Nephron (organoid): ENCODE measurements at regions not wholly inside any gene's neighbourhood (a gene's known extent, or its start where the extent isn't known, plus 50 kb on each side); places are given as distances from the start of the nearest gene placed in this dataset.

Source experiments
- H3K27ac Mint-ChIP-seq, 3 experiments: 2 replicates each; pipeline ENCODE4 v1.8.0; 2020; ENCODE audit warnings: mixed read lengths in 3 of 3, mild to moderate bottlenecking in 2 of 3, moderate library complexity in 1 of 3
- H3K27me3 Mint-ChIP-seq: 2 replicates; pipeline ENCODE4 v1.8.0; 2021; ENCODE audit warnings: low read depth, mild to moderate bottlenecking, moderate library complexity, mixed read lengths
- H3K36me3 Mint-ChIP-seq: 2 replicates; pipeline ENCODE4 v1.8.0; 2020; ENCODE audit warnings: low read depth, mixed read lengths
- H3K4me1 Mint-ChIP-seq: 2 replicates; pipeline ENCODE4 v1.8.0; 2020; ENCODE audit warnings: mixed read lengths
- H3K4me3 Mint-ChIP-seq, 3 experiments: 2 replicates each; pipeline ENCODE4 v1.8.0; 2020; ENCODE audit warnings: mild to moderate bottlenecking in 3 of 3, mixed read lengths in 3 of 3, moderate library complexity in 2 of 3
- H3K9me3 Mint-ChIP-seq: 2 replicates; pipeline ENCODE4 v1.8.0; 2020; ENCODE audit warnings: mixed read lengths
- TF ChIP-seq, protein P1 (sequence below), 3 experiments: fragments of 200-600 bp; sonication (generic); IDR thresholded peaks; one replicate each; pipeline ENCODE4 v1.5.0; 2021; ENCODE audit warnings: antibody characterized with exemption in 3 of 3; ENCODE audit not compliant: unreplicated experiment in 3 of 3

DNA sequence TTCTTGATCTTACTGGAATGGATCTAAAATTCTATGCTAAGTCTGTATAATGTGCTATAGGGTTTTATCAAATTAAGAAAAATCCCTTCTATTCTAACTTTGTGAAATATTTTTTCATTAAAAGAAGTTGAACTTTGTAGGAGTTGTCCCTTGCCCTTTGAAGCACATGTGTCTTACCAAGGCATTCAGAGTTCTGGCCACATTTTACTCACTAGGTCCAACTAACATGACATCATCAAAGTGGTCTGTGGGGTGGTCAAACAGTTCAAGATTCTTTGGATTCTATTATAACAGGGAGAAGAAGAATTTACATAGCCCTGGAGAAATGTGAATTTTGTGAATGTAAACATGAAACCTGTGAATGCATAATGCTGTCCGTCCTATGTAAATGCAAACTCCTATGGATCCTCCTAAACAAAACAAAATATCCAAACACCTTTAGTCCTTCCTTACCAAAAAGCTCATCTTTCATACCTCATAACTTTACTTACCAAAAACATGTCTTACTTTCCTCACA is 88.7 kb downstream of the EBNA1BP2 start:
- TF ChIP-seq, protein P1, sequence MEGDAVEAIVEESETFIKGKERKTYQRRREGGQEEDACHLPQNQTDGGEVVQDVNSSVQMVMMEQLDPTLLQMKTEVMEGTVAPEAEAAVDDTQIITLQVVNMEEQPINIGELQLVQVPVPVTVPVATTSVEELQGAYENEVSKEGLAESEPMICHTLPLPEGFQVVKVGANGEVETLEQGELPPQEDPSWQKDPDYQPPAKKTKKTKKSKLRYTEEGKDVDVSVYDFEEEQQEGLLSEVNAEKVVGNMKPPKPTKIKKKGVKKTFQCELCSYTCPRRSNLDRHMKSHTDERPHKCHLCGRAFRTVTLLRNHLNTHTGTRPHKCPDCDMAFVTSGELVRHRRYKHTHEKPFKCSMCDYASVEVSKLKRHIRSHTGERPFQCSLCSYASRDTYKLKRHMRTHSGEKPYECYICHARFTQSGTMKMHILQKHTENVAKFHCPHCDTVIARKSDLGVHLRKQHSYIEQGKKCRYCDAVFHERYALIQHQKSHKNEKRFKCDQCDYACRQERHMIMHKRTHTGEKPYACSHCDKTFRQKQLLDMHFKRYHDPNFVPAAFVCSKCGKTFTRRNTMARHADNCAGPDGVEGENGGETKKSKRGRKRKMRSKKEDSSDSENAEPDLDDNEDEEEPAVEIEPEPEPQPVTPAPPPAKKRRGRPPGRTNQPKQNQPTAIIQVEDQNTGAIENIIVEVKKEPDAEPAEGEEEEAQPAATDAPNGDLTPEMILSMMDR (IDR thresholded peaks at IDR 0.05; ENCODE audit: unreplicated experiment in 3 of 3): no peak
- Mint-ChIP-seq H3K27me3 (peaks cover 8% of the 10 kb centered on the region), H3K36me3 (no peaks in the 10 kb centered on the region), H3K9me3 (no peaks in the 10 kb centered on the region), H3K4me3 (no peak overlapping the region), H3K4me1 (no peaks in the 10 kb centered on the region), H3K27ac (no peak overlapping the region)

- H3K4me3 Mint-ChIP-seq: no peak overlapping the region
- TF ChIP-seq, protein P1 (IDR thresholded peaks at IDR 0.05; ENCODE audit: unreplicated experiment in 3 of 3): no peak
- H3K9me3 Mint-ChIP-seq: no peaks in the 10 kb centered on the region
- no peaks in the 10 kb centered on the region for H3K4me1 Mint-ChIP-seq
- no peak overlapping the region for H3K27ac Mint-ChIP-seq
- H3K27me3 Mint-ChIP-seq: peaks cover 8% of the 10 kb centered on the region
- H3K36me3 Mint-ChIP-seq: no peaks in the 10 kb centered on the region
These were observed 89.3 kb downstream of the EBNA1BP2 start for GRCh38 chr1:43082740-43083139.

GRCh38 chr1:43077273-43077672 is 94.8 kb downstream of the EBNA1BP2 start:
- Mint-ChIP-seq H3K27me3 (no peaks in the 10 kb centered on the region), H3K9me3 (no peaks in the 10 kb centered on the region), H3K27ac (no peak overlapping the region), H3K4me1 (no peaks in the 10 kb centered on the region), H3K36me3 (no peaks in the 10 kb centered on the region), H3K4me3 (no peak overlapping the region)
- TF ChIP-seq, protein P1 (IDR thresholded peaks at IDR 0.05; ENCODE audit: unreplicated experiment in 3 of 3): no peak

DNA sequence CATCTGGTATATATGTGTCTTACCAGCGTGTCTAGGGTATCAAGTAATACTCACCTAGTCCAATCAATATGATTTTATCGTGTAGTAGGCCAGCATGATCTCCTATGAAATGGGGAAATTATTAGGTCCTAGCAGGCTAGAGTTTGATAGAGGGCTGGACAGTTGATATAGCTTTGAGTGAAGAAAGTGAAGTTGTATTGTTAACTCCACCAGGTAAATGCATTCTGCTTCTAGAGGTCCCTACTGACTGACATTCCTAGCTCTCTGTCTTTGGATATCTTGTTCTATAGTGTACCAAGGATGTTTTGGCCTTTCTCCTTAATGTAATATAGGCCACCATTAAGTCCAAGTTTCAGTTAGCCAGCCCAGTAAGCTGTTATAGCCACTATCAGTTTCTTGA is 97.4 kb downstream of the EBNA1BP2 start:
- Mint-ChIP-seq H3K27me3 (no peaks in the 10 kb centered on the region), H3K9me3 (no peaks in the 10 kb centered on the region), H3K36me3 (no peaks in the 10 kb centered on the region), H3K27ac (no peak overlapping the region), H3K4me3 (no peak overlapping the region), H3K4me1 (peaks cover 1% of the 10 kb centered on the region)
- TF ChIP-seq, protein P1 (IDR thresholded peaks at IDR 0.05; ENCODE audit: unreplicated experiment in 3 of 3): no peak

DNA sequence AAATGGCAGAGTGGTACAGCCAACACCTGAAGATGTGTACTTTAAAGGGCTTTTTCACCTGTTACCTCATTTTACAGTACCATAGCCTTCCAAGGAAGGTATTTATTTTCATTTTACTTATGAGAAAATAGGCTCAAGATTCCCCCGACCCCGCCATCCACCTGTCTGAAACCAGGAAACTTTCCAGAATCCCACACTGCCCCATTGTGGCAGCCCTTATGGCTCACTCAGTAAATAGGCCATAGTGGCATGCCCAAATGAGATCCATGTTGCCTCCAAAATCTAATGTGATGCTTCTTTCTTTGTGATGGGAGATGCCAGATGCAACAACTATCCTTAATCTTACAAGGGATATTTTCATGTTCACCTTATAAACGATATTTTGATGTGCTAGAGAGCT is 97.8 kb downstream of the EBNA1BP2 start:
- H3K4me3 Mint-ChIP-seq: no peak overlapping the region
- H3K27ac Mint-ChIP-seq: no peak overlapping the region
- TF ChIP-seq, protein P1 (IDR thresholded peaks at IDR 0.05; ENCODE audit: unreplicated experiment in 3 of 3): no peak
- H3K9me3 Mint-ChIP-seq: no peaks in the 10 kb centered on the region
- no peaks in the 10 kb centered on the region for H3K27me3 Mint-ChIP-seq
- H3K4me1 Mint-ChIP-seq: peaks cover 6% of the 10 kb centered on the region
- H3K36me3 Mint-ChIP-seq: no peaks in the 10 kb centered on the region

GRCh38 chr1:43073490-43074230 is 98.4 kb downstream of the EBNA1BP2 start:
- Mint-ChIP-seq H3K4me1 (peaks cover 6% of the 10 kb centered on the region), H3K9me3 (no peaks in the 10 kb centered on the region), H3K27ac (peak overlapping the region in 2 of 3 experiments; percentile 22 to 86)

More at GRCh38 chr1:43073490-43074230, 98.4 kb downstream of the EBNA1BP2 start:
- H3K27me3 Mint-ChIP-seq: no peaks in the 10 kb centered on the region
- H3K36me3 Mint-ChIP-seq: no peaks in the 10 kb centered on the region
- no peak overlapping the region for H3K4me3 Mint-ChIP-seq
- TF ChIP-seq, protein P1 (IDR thresholded peaks at IDR 0.05; ENCODE audit: unreplicated experiment in 3 of 3): peak; percentile 83 to 85 (median 84)
